ENCODE measurements at regions not wholly inside any gene's neighbourhood (a gene's known extent, or its start where the extent isn't known, plus 50 kb on each side); places are given as distances from the start of the nearest gene placed in this dataset.

- TF ChIP-seq CTCF (IDR thresholded peaks at IDR 0.05; ENCODE audit: low read depth, low read length, poor library complexity, severe bottlenecking) = no peak
- no peak for TF ChIP-seq EZH2phosphoT487 (IDR thresholded peaks at IDR 0.05; ENCODE audit: borderline replicate concordance, low read length)
Measured at GRCh38 chr18:40921845-40922629, 1033.0 kb upstream of the PIK3C3 start.

Data from DOHH2 (cell line).